ENCODE measurements at regions not wholly inside any gene's neighbourhood (a gene's known extent, or its start where the extent isn't known, plus 50 kb on each side); places are given as distances from the start of the nearest gene placed in this dataset.

GRCh38 chr6:156718647-156719394, 58.4 kb upstream of the ARID1B start:
- Histone ChIP-seq H2AFZ (no peak overlapping the region), H3K27ac (no peak overlapping the region), H3K4me1 (peaks cover 21% of the 10 kb centered on the region), H3K27me3 (ENCODE audit: control insufficient read depth, insufficient read depth, low read length) (no peaks in the 10 kb centered on the region), H3K4me3 (ENCODE audit: low read depth, low read length) (no peak overlapping the region), H3K9me3 (ENCODE audit: control insufficient read depth, low read length) (no peaks in the 10 kb centered on the region), H3K9ac (no peak overlapping the region), H3K79me2 (no peaks in the 10 kb centered on the region), H3K4me2 (ENCODE audit: low read length) (no peak overlapping the region), H3K36me3 (ENCODE audit: control insufficient read depth, insufficient read depth, low read length) (no peaks in the 10 kb centered on the region)
- no peak for TF ChIP-seq CTCF (IDR thresholded peaks at IDR 0.05)

GRCh38 chr6:156717542-156717941, 59.6 kb upstream of the ARID1B start:
- H3K9me3 ChIP-seq (ENCODE audit: control insufficient read depth, low read length), result no peaks in the 10 kb centered on the region
- H3K27ac ChIP-seq, result no peak overlapping the region
- TF ChIP-seq CTCF (IDR thresholded peaks at IDR 0.05), result no peak
- peaks cover 21% of the 10 kb centered on the region for H3K4me1 ChIP-seq
- H3K9ac ChIP-seq, result no peak overlapping the region
- no peaks in the 10 kb centered on the region for H3K79me2 ChIP-seq
- no peak overlapping the region for H3K4me3 ChIP-seq (ENCODE audit: low read depth, low read length)
- H2AFZ ChIP-seq, result no peak overlapping the region
- H3K27me3 ChIP-seq (ENCODE audit: control insufficient read depth, insufficient read depth, low read length), result no peaks in the 10 kb centered on the region
- no peaks in the 10 kb centered on the region for H3K36me3 ChIP-seq (ENCODE audit: control insufficient read depth, insufficient read depth, low read length)
- no peak overlapping the region for H3K4me2 ChIP-seq (ENCODE audit: low read length)

- no peak overlapping the region for H3K4me2 ChIP-seq (ENCODE audit: low read length)
- no peaks in the 10 kb centered on the region for H3K9me3 ChIP-seq (ENCODE audit: control insufficient read depth, low read length)
- H3K27ac ChIP-seq, result no peak overlapping the region
- H3K4me1 ChIP-seq, result peaks cover 13% of the 10 kb centered on the region
- no peaks in the 10 kb centered on the region for H3K36me3 ChIP-seq (ENCODE audit: control insufficient read depth, insufficient read depth, low read length)
- TF ChIP-seq CTCF (IDR thresholded peaks at IDR 0.05), result no peak
- H3K4me3 ChIP-seq (ENCODE audit: low read depth, low read length), result no peak overlapping the region
- no peaks in the 10 kb centered on the region for H3K27me3 ChIP-seq (ENCODE audit: control insufficient read depth, insufficient read depth, low read length)
- H3K9ac ChIP-seq, result no peak overlapping the region
- no peaks in the 10 kb centered on the region for H3K79me2 ChIP-seq
- H2AFZ ChIP-seq, result no peak overlapping the region
Measured at GRCh38 chr6:156715839-156716238, 61.3 kb upstream of the ARID1B start.

- no peak overlapping the region for H3K9ac ChIP-seq
- H3K27ac ChIP-seq, result no peak overlapping the region
- TF ChIP-seq CTCF (IDR thresholded peaks at IDR 0.05), result no peak
Measured at GRCh38 chr6:156713548-156713947, 63.6 kb upstream of the ARID1B start.

GRCh38 chr6:156710479-156710878, 66.7 kb upstream of the ARID1B start:
- H2AFZ ChIP-seq, result no peak overlapping the region
- H3K4me1 ChIP-seq, result no peaks in the 10 kb centered on the region
- no peaks in the 10 kb centered on the region for H3K9me3 ChIP-seq (ENCODE audit: control insufficient read depth, low read length)
- no peak overlapping the region for H3K4me3 ChIP-seq (ENCODE audit: low read depth, low read length)
- no peaks in the 10 kb centered on the region for H3K27me3 ChIP-seq (ENCODE audit: control insufficient read depth, insufficient read depth, low read length)
- H3K9ac ChIP-seq, result no peak overlapping the region
- TF ChIP-seq CTCF (IDR thresholded peaks at IDR 0.05), result no peak
- no peaks in the 10 kb centered on the region for H3K79me2 ChIP-seq
- no peak overlapping the region for H3K4me2 ChIP-seq (ENCODE audit: low read length)
- no peaks in the 10 kb centered on the region for H3K36me3 ChIP-seq (ENCODE audit: control insufficient read depth, insufficient read depth, low read length)
- no peak overlapping the region for H3K27ac ChIP-seq

More at GRCh38 chr6:156713548-156713947, 63.6 kb upstream of the ARID1B start:
- Histone ChIP-seq H3K4me3 (ENCODE audit: low read depth, low read length) (no peak overlapping the region), H3K79me2 (no peaks in the 10 kb centered on the region), H3K4me2 (ENCODE audit: low read length) (no peak overlapping the region), H2AFZ (no peak overlapping the region), H3K27me3 (ENCODE audit: control insufficient read depth, insufficient read depth, low read length) (no peaks in the 10 kb centered on the region), H3K36me3 (ENCODE audit: control insufficient read depth, insufficient read depth, low read length) (no peaks in the 10 kb centered on the region), H3K4me1 (no peaks in the 10 kb centered on the region), H3K9me3 (ENCODE audit: control insufficient read depth, low read length) (no peaks in the 10 kb centered on the region)
